ENCODE measurements at regions not wholly inside any gene's neighbourhood (a gene's known extent, or its start where the extent isn't known, plus 50 kb on each side); places are given as distances from the start of the nearest gene placed in this dataset.

GRCh38 chr9:84187090-84187489 is 153.5 kb downstream of the SLC28A3 start:
- no peak for DNase-seq

- no peak for DNase-seq
Measured at GRCh38 chr9:84189904-84190303, 150.7 kb downstream of the SLC28A3 start.

- no peak for DNase-seq
Measured at GRCh38 chr9:84190411-84190810, 150.1 kb downstream of the SLC28A3 start.

DNA sequence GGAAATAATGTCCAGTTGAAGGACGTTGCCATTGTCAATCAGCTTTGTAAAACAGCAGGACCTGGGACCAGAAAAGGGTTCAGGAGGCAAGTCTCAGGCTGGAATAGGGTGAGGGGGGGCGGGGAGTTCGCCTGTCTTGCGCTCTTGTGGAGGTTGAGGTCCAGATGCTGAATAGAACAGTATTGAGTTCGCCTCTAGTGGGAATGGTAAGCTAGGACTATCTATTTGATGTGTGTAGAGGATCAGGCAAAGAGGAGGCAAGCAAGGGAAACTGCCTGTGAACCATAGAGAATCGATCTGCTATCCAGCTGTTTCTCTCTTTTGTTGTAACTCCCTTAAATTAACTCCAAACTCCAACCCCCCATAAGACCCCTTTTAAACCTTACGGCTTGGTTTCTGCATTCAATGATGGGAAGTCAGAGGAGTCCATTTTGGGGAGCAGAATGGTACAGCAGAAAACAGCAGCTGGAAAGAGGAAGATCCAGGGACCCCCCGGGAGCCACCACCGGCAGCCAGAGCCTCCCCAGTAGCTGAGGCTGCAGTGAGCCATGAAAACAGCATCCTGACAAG is 133.7 kb downstream of the SLC28A3 start:
- DNase-seq = no peak

DNA sequence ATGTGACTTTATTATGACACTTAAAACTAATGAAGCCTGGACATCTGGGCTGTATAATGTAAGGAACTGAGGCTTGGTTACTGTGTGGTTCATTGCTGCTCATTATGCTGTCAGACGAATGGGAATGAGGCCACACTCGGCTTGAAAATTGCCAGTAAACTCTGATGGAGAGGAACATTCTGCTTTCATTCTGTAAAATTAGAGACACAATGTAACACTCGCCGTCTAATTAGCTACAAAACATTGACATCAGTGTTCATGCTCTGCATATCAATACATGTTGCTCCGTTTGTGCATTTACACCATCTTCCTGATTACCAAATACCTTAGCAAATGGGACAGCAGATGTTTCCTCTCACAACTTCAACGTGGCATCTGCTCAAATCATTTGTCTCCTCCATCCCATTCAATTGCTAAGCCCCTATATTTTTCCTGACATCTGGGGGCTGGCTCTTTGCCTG is 133.0 kb downstream of the SLC28A3 start:
- no peak for DNase-seq

- DNase-seq = no peak
Measured at GRCh38 chr9:84212246-84212645, 128.3 kb downstream of the SLC28A3 start.

DNA sequence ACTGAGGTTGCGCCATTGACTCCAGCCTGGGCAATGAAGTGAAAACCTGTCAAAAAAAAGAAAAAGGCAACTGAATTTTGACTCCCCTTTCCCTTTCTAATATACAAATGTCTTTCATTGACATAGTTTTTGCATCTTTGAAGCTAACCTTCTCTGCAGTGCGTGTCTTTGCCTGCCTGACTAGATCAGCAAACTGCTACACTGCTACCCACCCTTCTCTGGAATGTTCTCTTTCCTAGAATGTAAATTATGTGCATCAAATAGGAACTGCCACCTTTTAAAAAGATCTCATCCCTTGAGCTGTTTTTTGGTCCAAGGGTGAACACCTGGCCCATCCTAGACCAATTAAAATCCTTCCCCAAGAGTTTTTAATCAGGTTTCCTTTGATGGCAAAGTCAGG is 127.6 kb downstream of the SLC28A3 start:
- no peak for DNase-seq

GRCh38 chr9:84216151-84216550 is 124.4 kb downstream of the SLC28A3 start:
- no peak for DNase-seq

DNA sequence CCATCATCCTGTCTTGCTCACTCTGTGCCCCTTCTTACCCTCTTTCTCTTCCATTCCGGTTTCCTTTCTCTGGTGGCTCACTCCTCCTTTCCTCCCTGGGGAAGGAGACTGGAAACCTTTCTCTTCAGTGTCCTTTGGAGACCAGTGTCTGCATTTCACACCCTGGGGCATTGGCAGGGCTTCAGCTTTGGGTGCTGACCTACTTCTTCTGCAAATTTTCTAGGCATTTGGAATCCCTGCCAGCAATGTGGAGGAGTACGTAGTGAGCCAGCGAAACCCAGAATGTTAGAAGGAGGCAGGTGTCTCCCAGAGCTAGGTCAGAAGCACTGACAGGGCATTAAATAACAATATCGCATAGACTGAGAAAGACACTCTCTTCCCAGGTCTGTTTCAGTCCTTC is 122.2 kb downstream of the SLC28A3 start:
- DNase-seq = no peak

DNA sequence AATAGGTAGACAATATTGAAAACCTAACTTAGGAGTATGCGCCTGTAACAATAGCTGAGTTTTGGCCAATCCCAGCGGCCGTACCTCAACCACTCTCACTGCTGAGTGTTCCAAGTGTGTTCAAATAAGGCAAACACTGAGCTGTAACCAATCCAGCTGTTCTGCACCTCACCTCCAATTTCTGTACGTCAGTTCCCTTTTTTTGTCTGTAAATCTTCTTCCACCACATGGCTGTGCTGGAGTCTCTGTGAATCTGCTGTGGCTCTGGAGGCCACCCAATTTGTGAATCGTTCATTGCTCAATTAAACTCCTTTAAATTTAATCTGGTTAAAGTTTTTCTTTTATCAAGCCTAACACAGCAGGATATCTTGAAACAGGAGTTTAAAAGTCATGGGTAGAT is 116.3 kb downstream of the SLC28A3 start:
- no peak for DNase-seq
